AG10803 (cell line): ENCODE measurements at regions not wholly inside any gene's neighbourhood (a gene's known extent, or its start where the extent isn't known, plus 50 kb on each side); places are given as distances from the start of the nearest gene placed in this dataset.

Experiments
- DNase-seq: peaks from one replicate; pipeline ENCODE4 v3.0.0; 2010; ENCODE audit warnings: low read depth
- H3K4me3 ChIP-seq: 2 replicates; pipeline ENCODE4 v1.5.1; 2011; ENCODE audit warnings: mild to moderate bottlenecking, low read length, control low read depth
- CTCF ChIP-seq: conservative IDR thresholded peaks from 2 replicates; pipeline ENCODE4 v1.5.1; 2011; ENCODE audit warnings: mild to moderate bottlenecking, low read length, control low read depth, inconsistent platforms

GRCh38 chr14:31968107-31968810 lies 108.8 kb upstream of the ARHGAP5 start:
- DNase-seq = peak; percentile 65
- no peak for TF ChIP-seq CTCF
- H3K4me3 ChIP-seq = no peak overlapping the region

- H3K4me3 ChIP-seq = no peak overlapping the region
- peak; percentile 13; the same call in 1 of the 2 replicates for TF ChIP-seq CTCF
- DNase-seq = no peak
Observed at GRCh38 chr14:31968956-31969698, 108.0 kb upstream of the ARHGAP5 start.

DNA sequence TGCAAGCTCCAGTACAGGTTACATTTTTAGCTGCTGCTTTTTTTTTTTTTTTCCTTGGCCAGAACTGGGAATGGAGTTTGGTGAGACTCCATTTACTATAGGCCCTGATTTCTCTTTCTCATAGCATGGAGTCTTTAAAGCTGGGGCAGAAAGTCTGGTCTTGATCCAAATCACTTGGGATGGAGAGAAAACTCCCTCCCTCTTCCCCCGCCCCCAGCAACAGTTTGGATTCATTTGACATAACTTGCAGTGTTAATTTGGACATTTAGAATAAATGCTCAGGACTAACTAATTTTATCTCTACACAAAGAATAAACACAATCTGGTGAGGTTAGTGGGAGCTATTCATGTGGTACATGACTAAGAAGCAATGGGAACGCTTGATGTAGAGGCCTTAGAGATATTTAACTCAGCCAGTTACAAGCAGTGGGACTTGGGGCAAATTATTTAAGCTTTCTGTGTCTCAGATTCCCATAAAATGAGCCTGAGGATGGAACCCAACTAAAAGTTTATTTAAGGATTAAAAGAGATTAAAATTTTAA lies 107.3 kb upstream of the ARHGAP5 start:
- no peak overlapping the region for H3K4me3 ChIP-seq
- TF ChIP-seq CTCF = no peak
- no peak for DNase-seq

GRCh38 chr14:31970744-31971143 lies 106.4 kb upstream of the ARHGAP5 start:
- no peak for DNase-seq
- H3K4me3 ChIP-seq = no peak overlapping the region
- no peak for TF ChIP-seq CTCF

- no peak for TF ChIP-seq CTCF
- no peak overlapping the region for H3K4me3 ChIP-seq
- DNase-seq = no peak
Observed at GRCh38 chr14:31971612-31972011, 105.5 kb upstream of the ARHGAP5 start.

- no peak for DNase-seq
- no peak overlapping the region for H3K4me3 ChIP-seq
- no peak for TF ChIP-seq CTCF
Observed at GRCh38 chr14:31977001-31977556, 100.0 kb upstream of the ARHGAP5 start.
